ENCODE measurements at regions not wholly inside any gene's neighbourhood (a gene's known extent, or its start where the extent isn't known, plus 50 kb on each side); places are given as distances from the start of the nearest gene placed in this dataset.

DNA sequence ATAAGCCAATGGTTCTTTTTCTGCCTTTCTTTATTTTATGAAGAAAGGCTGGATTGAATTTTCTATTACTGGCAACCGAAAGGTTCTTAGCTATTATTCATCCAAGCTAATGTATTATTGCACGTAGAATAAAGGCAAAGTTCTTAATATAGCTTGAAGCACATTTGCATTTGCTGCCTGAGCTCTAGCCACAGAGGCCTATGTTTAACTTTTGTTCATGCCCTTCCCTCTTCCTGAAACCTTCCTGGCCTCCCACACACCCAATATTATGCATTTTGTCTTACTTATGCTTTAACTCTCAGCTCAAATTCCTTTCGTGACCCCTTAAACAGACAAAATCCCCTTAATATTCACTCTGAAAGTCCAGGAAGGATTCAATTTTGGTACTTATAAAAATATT lies 71.0 kb upstream of the ZNF280D start:
- DNase-seq (ENCODE audit: low spot score): no peak
- TF ChIP-seq, protein P1, sequence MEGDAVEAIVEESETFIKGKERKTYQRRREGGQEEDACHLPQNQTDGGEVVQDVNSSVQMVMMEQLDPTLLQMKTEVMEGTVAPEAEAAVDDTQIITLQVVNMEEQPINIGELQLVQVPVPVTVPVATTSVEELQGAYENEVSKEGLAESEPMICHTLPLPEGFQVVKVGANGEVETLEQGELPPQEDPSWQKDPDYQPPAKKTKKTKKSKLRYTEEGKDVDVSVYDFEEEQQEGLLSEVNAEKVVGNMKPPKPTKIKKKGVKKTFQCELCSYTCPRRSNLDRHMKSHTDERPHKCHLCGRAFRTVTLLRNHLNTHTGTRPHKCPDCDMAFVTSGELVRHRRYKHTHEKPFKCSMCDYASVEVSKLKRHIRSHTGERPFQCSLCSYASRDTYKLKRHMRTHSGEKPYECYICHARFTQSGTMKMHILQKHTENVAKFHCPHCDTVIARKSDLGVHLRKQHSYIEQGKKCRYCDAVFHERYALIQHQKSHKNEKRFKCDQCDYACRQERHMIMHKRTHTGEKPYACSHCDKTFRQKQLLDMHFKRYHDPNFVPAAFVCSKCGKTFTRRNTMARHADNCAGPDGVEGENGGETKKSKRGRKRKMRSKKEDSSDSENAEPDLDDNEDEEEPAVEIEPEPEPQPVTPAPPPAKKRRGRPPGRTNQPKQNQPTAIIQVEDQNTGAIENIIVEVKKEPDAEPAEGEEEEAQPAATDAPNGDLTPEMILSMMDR (IDR thresholded peaks at IDR 0.05; ENCODE audit: extremely low read depth, missing control alignments): no peak

DNA sequence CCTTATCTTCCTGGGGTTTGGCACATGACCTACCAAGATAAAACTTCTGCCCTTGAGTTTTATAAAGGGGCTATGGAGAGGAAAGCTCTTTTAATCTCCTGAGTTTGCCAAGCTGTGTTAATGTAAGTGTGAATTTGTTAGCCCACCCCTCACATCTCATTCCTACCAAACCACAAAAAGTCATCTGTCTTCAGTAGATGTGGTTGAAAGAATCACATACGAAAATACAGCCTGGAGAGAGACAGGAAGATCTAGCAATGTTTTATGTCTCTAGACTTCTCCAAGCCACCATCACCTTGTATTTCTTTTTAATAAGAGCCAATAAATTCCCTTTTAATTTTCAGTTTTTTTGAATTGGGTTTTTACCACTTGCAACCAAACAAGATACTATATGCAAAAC lies 68.9 kb upstream of the ZNF280D start:
- TF ChIP-seq, protein P1 (IDR thresholded peaks at IDR 0.05; ENCODE audit: extremely low read depth, missing control alignments): no peak
- no peak for DNase-seq (ENCODE audit: low spot score)

DNA sequence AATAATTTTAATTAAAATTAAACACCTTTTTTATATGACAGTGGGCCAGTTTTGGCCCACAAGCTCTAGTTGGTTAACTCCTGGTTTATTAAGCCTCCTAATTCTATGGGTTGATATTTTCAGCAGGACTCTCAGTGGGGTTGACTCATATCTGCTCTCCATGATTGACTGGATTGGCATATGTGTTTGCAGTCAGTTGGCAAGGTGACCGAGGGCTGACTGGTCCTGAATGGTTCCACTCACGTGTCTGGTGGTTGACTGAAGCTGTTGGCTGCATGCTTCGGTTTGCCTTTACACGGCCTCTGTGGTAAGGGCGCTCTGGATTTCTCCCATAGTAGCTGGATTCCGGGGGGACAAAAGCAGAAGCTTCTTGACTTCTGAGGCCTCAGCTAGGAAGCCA lies 65.3 kb upstream of the ZNF280D start:
- TF ChIP-seq, protein P1 (IDR thresholded peaks at IDR 0.05; ENCODE audit: extremely low read depth, missing control alignments): no peak
- no peak for DNase-seq (ENCODE audit: low spot score)

DNA sequence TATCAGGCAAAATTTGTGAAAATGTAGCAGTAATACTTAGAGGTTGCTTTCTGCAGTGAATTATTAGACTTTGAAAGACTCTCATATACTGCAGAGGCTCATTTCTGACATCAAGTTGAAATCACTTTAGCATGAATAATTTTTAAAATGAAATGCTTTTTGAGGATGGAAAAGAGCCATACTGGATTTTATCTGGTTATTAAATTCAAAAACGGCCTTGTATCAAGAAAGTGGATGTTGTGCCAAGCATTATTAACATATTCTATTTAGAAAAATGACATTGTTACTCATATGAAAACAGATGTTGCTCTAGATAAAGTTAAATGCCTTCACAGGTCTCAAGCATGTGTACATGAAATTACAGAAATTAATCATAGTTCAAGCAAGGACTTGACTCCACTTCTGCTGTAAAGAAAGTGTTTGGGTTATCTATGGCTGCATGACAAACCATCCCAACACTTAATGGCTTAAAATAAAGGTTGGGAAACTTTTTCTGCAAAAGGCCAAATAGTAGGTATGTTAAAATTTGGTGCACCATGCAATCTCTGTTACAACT lies 64.5 kb upstream of the ZNF280D start:
- TF ChIP-seq, protein P1 (IDR thresholded peaks at IDR 0.05; ENCODE audit: extremely low read depth, missing control alignments): no peak
- no peak for DNase-seq (ENCODE audit: low spot score)

DNA sequence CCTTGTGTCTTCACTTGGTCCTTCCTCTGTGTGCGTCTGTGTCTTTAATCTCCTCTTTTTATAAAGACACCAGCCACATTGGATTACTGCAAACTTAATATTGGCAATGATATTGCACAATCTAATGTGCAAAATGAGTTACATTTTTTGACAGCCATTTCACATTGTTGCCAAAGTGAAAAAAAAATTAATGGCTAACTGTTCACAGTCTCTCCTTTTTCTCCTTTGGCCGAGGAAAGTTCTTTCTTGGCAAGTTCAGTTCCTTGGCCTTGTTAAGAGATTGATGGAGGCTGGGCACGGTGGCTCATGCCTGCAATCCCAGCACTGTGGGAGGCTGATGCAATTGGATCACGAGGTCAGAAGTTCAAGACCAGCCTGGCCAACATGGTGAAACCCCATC lies 62.2 kb upstream of the ZNF280D start:
- TF ChIP-seq, protein P1 (IDR thresholded peaks at IDR 0.05; ENCODE audit: extremely low read depth, missing control alignments): no peak
- DNase-seq (ENCODE audit: low spot score): no peak

DNA sequence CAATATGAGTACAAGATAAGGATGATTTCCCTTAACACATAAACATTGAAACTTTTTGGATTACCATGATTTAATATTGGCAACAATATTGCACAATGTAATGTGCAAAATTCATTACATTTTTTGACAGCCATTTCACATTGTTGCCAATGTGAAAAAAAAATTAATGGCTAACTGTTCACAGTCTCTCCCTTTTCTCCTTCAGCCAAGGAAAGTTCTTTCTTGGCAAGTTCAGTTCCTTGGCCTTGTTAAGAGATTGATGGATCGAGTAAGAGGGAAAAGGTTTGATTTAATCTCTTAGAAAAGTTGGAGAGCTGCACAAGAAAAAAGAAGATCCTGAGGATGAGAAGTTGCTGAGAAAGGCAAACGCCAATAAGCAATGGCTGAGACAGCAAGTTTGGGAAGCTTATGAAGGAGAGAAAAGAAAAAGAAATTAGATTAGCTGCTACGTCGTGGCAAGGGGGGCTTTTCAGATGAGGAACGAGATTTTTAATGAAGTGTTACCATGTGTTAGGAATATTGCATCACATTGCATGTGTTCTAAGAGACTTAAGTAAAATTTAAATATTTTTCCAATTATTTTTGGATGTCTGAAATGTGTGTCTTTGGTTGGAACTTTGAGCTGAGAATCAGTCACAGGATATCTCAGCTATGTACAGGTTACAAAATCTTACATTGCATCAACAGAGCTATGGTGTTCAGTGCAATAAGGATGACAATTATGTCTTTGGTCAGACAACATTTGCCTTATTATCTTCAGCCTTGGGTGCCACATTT lies 61.4 kb upstream of the ZNF280D start:
- no peak for DNase-seq (ENCODE audit: low spot score)
- TF ChIP-seq, protein P1 (IDR thresholded peaks at IDR 0.05; ENCODE audit: extremely low read depth, missing control alignments): no peak

DNA sequence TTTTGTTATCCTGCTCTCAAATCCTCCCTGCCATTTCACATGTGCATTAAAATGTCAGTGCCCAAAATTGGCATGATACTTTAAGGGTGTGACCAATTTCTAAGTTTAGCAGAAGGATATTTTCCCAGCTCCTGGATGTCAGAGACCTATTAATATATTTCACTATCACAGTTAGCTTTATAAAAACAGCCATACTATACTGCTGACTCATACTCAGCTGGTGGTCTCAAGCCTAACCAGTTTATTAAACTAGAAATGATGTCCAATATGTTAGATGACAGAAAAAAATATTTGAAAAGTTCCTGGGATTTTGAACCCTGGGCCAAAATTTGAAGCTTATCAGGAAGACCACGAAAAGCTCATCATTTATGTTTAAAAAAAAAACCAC lies 60.9 kb upstream of the ZNF280D start:
- TF ChIP-seq, protein P1 (IDR thresholded peaks at IDR 0.05; ENCODE audit: extremely low read depth, missing control alignments): no peak
- no peak for DNase-seq (ENCODE audit: low spot score)
